Stimulated activated CD4-positive, alpha-beta T cell treated with anti-CD3 and anti-CD28 coated beads, Interleukin-12 subunit alpha, Interleukin-12 subunit beta, amount 100 ng/mL, for 48 hours (primary cell): ENCODE measurements at regions not wholly inside any gene's neighbourhood (a gene's known extent, or its start where the extent isn't known, plus 50 kb on each side); places are given as distances from the start of the nearest gene placed in this dataset.

ENCODE experiments used
- DNase-seq, 3 donors: peaks; one replicate each; pipeline ENCODE4 v3.0.0-alpha.2; 2020; ENCODE audit warnings: low read depth in 2 of 3, low spot score in 1 of 3

DNA sequence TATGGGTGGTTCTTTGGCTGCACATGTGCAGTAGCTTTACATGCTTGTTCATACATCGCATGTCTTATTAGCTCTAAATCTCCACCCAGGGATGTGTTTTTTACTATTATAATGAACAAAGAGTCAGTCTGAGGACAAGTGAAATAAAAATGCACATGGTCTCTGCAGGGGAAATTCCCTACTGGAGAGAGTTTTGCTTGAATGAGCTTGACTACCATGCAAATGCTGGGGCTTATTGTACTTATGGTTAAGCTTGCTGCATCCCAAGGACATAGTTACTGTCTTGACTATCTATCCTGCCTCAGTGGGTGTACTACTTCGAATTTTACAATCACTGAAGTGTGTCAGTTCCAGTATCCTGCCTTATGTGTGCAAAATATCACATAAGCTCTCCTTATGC is 362.7 kb downstream of the TDRD15 start:
- no peak for DNase-seq

DNA sequence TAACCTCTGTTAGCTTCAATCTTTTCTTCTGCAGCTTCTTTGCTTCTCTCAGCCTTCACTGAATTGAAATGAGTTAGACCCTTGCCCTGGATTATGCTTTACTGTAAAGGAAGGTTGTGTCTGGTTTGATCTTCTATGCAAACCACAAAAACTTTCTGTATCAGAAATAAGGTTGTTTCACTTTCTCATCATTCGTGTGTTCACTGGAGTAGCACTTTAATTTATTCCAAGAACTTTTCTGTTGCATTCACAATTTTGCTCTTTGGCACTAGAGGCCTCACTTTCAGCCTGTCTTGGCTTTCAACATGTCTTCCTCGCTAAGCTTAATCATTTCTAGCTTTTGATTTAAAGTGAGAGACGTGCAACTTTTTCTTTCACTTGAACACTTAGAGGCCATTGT is 365.3 kb downstream of the TDRD15 start:
- DNase-seq = no peak

DNA sequence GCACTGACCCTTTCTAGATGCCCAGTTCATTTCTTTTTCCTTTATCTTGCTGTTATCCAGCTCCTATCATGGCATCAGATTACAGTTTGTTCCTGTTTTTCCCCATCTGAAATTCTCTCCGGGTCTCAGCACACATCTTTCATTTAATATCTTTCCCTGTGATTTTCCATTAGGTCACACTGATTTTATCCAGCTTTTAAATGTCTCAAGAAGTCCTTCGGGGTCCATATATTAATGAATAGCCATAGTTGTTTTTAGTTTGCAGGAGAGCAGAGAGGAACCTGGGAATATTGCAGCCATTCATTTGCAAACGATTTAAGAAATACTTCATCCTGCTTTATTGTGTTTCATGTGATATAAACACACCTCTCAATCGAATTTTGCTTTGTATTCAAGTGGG is 374.2 kb downstream of the TDRD15 start:
- DNase-seq = no peak

DNA sequence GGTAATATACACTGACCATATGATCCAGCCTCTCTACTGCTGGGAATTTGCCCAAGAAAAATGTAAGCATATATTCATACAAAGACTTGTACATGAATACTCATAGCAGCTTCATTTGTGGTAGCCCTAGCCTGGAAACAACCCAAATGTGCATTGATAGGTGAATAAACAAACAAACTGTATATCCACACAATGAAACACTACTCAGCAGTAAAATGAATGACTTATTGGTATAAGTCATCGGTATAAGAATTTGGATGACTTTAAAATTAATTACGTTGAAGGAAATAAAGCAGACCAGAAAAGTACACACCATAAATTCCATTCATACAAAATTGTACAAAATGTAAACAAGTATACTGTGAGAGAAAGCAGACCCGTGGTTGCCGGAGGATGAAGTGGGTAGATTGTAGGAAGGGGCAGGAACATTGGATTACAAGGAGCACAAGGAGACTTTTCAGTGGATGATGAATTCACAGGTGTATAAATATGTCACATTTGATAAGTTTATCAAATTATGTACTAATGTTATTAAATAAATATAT is 376.7 kb downstream of the TDRD15 start:
- no peak for DNase-seq

DNA sequence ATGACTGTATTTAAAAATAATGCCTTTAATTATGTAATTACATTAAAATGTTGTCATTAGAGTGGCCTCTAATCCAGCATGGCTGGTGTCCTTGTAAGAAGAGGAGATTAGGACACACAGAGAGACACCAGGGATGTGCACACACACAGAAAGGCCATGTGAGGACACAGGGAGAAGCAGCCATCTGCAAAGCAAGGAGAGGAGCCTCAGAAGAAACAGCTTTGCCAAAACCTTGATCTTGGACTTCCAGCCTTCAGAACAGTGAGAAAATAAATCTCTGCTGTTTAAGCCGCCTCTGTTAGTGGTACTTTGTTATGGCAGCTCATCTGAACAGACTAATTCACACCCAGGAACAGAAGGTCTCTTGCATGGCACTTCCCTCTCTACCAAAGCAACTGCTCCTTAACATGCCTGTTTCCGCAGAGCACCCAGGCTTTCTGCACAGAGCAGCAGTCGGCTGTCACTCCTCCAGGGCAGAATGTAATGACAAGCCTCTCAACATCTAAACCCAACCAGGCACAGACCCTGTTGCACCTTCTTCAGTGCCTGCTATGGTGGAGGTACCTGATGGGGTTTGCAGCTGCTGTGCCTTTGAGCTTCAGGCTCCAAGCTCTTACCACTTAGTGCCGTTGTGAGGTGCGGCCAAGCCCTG is 377.7 kb downstream of the TDRD15 start:
- DNase-seq = no peak

DNA sequence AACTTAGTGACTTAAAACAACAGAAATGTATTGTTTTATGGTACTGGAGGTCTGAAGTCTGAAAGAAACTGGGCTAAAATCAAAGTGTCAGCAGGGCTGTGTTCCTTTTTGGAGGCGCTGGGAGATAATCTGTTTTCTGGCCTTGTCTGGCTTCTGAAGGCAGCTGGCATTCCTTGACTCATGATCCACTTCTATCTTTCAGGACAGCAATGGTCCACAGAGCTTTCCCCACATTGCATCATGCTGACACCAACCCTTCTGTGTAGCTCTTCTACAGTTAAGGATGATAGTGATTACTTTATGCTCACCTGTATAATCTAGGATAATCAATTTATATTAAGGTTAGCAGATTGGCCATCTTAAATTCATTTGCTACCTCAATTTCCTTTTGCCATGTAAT is 392.1 kb downstream of the TDRD15 start:
- no peak for DNase-seq

DNA sequence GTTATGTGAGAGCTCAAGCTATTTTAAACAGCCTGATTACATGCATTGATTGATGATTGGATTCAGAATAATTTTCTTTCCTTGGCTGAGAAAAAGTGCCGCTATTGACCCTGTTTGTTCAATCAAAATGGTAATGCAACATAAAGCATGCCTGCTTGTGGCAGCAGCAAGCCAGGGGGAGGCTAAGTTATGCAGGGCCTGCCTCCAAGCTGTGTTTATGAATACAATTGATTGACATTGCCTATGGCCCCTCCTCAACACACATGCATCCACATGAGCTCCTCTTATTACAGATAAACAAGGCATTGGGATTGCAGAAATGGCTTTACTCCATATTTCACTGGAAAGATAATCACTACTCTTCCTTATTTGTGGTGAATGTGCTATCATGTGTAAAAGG is 395.6 kb downstream of the TDRD15 start:
- DNase-seq = no peak

DNA sequence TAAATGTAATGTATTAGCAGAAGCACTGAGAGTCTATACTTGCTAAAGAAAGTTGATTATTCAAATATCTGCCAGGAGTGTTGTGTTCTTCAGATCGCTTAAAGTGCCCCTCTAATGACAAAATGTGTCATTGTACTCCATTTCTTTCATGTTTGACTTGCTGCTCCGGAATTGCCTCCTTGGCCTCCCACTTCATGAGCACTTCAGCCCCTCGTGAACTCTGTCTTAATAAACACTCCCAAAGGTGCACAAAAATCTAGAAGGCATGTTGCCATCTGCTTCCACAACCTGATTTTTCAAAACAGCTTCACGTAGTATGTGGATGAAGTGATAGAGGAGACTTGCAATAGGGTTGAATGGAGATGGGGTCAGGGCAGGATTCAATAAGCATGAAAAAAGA is 396.1 kb downstream of the TDRD15 start:
- no peak for DNase-seq

DNA sequence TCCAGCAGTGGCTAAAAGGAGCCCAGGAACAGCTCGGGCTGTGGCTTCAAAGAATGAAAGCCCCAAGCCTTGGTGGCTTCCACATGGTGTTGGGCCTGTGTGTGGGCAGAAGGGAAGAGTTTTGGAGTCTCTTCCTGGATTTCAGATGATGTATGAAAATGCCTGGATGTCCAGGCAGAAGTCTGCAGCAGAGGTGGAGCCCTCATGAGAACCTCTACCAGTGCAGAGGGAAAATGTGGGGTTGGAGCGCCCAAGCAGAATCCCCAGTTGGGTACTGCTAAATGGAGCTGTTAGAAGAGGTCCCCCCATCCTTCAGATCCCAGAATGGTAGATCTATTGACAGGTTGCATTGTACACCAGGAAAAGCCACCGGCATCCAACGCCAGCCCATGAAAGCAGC is 412.1 kb downstream of the TDRD15 start:
- DNase-seq = no peak

DNA sequence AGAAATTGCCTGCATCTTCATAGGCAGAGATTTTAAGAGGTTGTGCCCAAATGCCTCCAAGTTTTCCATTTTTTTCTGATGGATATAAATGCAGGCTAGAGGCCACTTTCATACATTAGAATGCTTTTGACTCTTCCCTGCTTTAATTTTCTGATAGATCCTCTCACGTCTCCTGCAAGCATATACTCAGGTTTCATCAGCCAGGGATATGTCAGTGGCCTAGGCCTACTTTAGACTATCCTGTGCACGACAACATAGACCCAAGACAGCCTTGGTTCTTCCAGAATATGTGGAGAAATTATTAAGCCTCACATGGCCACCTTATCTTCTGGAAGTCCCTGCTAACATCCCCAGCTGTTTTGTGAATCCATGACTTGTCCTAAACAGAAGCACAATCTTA is 415.9 kb downstream of the TDRD15 start:
- no peak for DNase-seq

DNA sequence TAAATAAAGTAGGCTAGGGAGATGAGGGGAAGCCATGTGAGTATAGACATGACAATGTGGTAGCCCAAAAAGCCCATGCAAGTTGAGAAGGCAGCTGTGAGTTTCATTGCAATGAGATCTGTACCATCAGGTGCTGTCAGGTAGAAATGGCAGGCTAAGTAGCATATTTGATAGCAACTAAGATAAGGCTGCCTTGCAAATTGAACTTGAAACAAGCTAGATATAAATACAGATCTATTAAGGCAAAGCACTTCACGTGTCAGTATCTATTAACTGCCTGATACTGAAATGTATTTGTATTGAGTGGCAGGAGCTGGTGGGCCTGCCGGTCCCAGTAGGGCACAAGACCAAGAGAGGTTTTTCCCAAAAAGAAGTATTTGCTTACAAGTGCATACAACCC is 419.9 kb downstream of the TDRD15 start:
- no peak for DNase-seq

DNA sequence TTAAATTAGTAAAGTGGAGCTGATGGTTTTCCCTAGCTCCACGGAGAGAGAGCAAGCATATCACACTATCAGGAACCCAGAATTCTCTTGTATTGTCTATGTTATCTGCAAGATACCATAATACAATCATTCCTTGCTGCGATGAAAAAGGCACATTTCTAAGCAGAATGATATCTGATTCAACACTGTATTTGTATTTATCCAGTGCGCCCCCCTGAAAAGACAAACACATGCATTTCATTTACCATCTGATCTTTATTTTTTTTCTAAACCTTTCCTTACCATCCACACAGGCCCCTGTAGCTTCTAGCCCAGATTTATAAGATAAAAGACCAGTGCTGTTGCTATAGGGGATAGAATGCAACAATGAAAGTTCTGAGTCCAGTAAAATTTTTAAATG is 420.6 kb downstream of the TDRD15 start:
- no peak for DNase-seq

DNA sequence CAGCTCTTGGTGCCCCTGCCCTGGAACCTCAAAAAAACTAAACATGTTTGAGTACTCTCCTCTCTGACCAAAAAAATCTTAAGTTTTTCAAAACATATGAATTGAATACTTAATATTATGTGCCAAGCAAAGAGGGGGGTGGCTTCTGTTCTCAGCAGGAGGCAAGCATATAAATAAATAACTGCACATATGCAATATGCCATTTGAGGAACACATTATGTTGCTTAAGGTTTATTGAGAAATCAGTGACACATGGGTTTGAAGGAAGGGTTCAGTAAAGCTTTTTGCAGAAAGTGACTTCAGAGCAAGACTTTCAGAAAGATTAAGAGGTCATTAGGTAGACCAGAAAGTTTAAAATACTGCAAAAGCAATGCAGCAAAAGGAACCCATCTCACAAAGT is 429.2 kb downstream of the TDRD15 start:
- DNase-seq = no peak

DNA sequence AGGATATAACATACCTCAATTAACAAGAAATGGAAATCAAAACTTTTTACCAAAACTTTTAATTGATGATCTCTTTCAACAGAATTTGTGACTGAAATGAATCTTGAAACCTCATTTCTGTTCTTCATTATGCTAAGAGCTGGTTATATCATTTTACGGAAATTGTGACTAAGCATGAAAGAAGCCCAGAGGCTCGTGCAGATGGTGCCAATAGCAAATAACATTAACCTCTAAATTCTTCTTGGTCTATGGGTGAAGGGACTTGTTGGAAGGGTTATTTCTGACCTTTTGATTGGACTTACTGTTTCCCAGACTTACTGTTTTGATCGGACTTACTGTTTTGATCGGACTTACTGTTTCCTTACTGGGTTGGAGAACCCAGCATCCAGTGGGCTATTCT is 435.6 kb downstream of the TDRD15 start:
- no peak for DNase-seq

DNA sequence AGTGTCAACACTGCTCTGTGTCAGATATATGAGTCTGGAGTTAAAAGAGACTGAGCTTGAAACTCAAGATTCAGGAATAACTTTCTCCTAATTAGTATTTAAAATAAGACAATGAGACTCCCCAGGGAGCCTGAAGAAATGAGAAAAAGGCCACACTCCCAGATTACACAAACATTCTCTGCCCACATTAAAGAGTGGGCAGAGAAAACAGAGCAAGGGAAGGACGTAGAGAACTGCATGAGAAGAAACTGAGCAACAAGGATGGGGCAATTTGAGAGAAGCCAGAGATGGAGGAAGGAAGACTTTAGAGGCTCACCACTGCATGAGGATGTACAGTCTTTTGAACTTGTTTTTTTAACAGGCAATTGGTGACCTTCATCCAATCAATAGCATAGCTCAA is 438.2 kb downstream of the TDRD15 start:
- no peak for DNase-seq

DNA sequence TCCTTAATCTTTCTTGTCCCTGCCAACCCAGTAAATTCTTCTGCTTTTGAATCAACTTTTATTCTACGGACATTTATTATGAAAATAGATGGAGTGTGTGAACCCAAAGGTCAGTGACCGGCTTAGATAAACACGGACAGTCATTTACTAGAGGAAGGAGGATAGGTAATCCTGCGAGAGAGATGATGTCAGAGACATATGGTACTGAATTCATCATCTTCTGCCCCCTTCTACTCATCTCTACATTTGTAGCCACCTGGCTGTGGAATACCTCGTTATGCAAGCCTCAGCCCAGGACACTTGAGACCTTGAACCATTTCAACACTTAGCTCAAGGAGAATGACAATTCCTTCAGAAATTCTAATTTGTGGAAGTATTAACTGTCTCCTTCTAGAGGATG is 443.6 kb downstream of the TDRD15 start:
- no peak for DNase-seq

DNA sequence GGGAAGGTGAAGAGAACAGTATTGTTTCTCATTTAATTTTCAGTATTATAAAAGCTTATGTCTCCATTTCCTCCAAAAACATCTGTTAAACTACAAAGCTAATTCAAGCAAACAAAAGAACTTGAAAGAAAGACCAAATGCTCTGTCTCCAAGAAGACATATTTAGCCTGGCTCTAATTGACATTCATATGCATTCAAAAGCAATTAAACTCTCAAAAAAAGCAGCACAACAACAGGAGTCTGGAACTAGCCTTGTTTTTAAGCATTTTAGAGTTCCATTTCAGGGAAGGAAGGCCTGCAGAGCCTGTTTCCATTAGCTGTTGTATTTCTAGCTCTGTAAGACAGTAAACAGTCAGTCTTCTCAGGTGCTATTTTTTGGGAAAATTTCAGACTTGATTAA is 447.9 kb downstream of the TDRD15 start:
- DNase-seq = no peak

DNA sequence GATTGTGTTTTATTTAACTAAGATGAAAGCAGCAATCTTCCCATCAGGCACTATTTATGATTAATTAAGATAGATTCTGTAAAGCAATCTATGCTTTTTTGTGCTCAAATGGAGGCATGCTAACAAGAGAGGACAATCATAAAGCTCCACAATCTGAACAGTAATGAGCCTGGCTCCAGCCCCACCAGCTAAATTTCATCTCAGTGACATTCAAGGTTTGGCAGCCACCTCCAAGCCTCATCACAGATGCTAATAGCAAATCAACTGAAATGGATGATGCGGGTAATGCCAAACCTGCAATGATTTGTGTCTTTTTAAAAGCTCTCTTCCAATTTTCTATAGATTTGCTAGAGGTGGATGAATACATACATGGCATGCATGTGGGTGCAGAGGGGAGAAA is 456.6 kb downstream of the TDRD15 start:
- no peak for DNase-seq

DNA sequence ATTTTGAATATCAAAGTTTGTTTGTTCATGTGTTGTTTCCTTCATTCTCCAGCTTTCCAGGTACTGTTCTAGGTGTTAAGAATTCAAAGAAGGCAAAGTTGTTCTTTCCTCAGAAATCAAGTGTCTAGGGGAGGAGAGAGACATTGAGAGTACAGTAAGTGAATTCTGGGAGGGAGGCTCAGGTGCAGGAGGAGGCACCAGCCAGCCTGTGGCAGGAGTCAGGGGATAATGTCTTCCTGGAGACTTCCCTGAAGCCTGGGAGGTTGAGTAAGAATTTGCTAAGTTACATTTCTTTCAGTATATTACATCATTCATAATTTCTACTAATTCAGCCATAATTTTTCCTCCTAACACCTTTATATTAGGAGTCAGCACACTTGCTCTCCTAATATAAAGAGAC is 462.1 kb downstream of the TDRD15 start:
- DNase-seq = no peak

DNA sequence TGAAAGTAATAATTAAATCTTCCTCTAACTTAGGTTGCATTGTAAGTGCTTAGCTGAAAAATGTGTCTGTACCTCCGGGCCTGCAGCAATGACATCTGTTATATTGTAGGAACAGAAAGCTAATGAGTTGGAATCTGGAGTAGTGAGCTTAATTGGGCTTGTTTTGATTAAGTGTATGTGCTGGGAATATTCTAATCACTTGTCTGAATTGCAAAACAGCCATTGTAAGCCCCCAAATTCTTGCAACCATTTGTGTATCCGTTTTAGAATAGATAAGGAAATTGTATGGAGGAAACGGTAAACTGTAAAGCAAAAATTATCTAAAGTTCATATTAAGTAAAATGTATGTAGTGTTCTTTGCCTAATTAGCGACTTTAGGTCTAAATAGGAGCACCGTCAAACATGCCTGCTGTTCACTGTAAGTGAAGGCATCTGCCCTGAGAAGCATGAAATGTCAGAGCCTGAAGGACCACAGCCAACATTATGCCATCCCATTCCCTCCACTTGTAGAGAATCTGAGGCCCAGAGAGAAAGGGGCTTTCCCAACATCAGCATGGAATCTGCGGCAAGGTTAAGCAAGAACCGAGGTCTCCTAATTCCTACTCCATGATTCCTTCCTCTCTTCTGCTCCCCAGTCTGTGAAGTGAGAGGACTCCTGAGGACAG is 466.4 kb downstream of the TDRD15 start:
- no peak for DNase-seq

DNA sequence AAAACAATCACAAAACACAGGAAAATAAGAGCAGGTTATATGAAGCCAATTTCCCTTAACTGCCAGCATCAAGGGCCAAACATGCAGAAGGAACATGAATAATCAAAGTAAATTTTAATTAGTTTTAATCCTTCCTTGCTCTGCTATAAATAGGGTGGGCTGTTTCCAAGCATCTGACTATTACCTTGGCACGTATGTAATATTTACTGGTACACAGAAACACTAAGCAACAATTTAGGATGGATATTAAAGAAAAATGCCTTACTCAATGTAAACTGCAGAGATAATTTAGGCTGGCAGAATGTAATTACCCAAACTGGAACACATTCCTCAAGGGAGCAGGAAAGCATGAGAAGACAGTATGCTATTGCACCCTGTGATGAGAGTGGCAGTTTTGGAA is 468.2 kb downstream of the TDRD15 start:
- DNase-seq = no peak

DNA sequence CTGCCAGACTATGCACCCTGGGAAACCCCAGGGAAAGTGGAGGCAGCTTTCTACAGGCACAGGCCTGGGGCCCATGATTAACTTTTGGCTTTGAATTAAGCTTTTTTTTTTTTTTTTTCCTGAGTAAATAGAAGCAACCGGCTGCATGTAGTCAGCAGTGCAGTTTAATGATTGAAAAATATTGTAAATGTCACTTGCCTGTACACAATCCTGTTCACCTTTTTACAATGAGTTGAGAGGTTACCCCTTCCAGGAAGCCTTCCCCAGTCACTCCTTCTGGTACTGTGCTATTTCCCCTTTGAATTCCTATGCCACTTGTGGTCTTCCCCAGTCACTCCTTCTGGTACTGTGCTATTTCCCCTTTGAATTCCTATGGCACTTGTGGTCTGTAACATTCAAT is 475.6 kb downstream of the TDRD15 start:
- no peak for DNase-seq

DNA sequence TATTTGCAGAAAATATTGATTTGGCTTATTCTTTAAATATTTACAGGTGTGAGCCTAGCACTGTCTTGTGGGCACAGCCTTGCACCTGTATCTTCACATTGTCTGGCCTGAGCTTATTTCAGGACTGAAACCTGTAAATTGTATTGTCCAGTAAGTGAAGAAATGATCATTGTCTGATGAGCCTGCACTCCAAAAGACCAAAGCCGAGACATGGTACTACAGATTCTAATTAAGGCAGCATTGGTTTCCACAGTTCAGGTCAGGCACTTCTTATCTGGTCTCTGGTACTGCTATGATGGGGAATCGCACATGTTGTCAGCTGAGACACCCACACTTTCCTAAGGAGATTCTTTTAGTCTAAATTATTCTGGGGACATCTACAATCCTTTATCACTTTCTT is 479.0 kb downstream of the TDRD15 start:
- no peak for DNase-seq
